H1 (cell line): ENCODE measurements at regions not wholly inside any gene's neighbourhood (a gene's known extent, or its start where the extent isn't known, plus 50 kb on each side); places are given as distances from the start of the nearest gene placed in this dataset.

Experiments
- CTCF ChIA-PET: fragments of 300-600 bp; sonication (Branson Sonifier 250); formaldehyde crosslinking; loops from one replicate; lab custom pipeline; 2021; ENCODE audit not compliant: partially characterized antibody; lab: Charles Lee
- POLR2A ChIA-PET: fragments of 300-600 bp; sonication (Branson Sonifier 250); formaldehyde crosslinking; loops from one replicate; lab custom pipeline; 2021; ENCODE audit warnings: inconsistent platforms; ENCODE audit not compliant: partially characterized antibody; lab: Charles Lee
- DNase-seq, 2 experiments: peaks; one replicate each; pipeline versions ENCODE4 v3.0.0 to v3.0.0-alpha.2; 2010 to 2022; ENCODE audit warnings: low spot score in 2 of 2, low read depth in 1 of 2, mixed read lengths in 1 of 2
- FAIRE-seq: peaks from 2 replicates; lab custom pipeline; 2011; peaks lifted over from hg19 to GRCh38; lab: Jason Lieb, UNC
- H2AFZ ChIP-seq: 2 replicates; pipeline ENCODE4 v1.8.1; 2012; ENCODE audit warnings: low read length, inconsistent platforms
- H2AK5ac ChIP-seq: 2 replicates; pipeline ENCODE4 v1.6.1; 2013; ENCODE audit warnings: low read depth, low read length
- H2BK120ac ChIP-seq: replicated peaks from 2 replicates; pipeline ENCODE3; 2013; ENCODE audit warnings: low read depth, low read length, inconsistent platforms
- H2BK12ac ChIP-seq: 2 replicates; pipeline ENCODE4 v1.6.1; 2013; ENCODE audit warnings: low read depth, low read length
- H2BK15ac ChIP-seq: 2 replicates; pipeline ENCODE4 v1.6.1; 2013; ENCODE audit warnings: low read length
- H2BK20ac ChIP-seq: 2 replicates; pipeline ENCODE4 v1.6.1; 2013; ENCODE audit warnings: low read length
- H2BK5ac ChIP-seq: 2 replicates; pipeline ENCODE4 v1.6.1; 2013; ENCODE audit warnings: low read depth, low read length
- H3K14ac ChIP-seq: 2 replicates; pipeline ENCODE4 v1.6.1; 2013; ENCODE audit warnings: inconsistent platforms; ENCODE audit not compliant: insufficient read length
- H3K18ac ChIP-seq: 2 replicates; pipeline ENCODE4 v1.6.1; 2013; ENCODE audit warnings: low read length; ENCODE audit errors: extremely low read depth
- H3K23ac ChIP-seq: 2 replicates; pipeline ENCODE4 v1.6.1; 2013; ENCODE audit warnings: inconsistent platforms; ENCODE audit not compliant: insufficient read length
- H3K23me2 ChIP-seq: 2 replicates; pipeline ENCODE4 v1.6.1; 2013; ENCODE audit warnings: low read depth, low read length
- H3K27ac ChIP-seq: 2 replicates; pipeline ENCODE4 v1.6.1; 2011; ENCODE audit warnings: low read depth, low read length, inconsistent platforms
- H3K27me3 ChIP-seq, 4 experiments: replicated peaks in 1 of 4; 1 replicate in 1 of 4; 2 replicates in 3 of 4; pipeline versions ENCODE4 v1.6.1 to v1.8.1; 2011 to 2013; ENCODE audit warnings: low read length in 3 of 4, mild to moderate bottlenecking in 3 of 4, inconsistent platforms in 2 of 4, mixed read lengths in 2 of 4, moderate library complexity in 1 of 4; ENCODE audit not compliant: control insufficient read depth in 3 of 4, insufficient read depth in 3 of 4; ENCODE audit errors: extremely low read depth in 1 of 4
- H3K36me3 ChIP-seq, 4 experiments: 2 replicates each; pipeline versions ENCODE4 v1.6.1 to v1.8.1; 2011 to 2013; ENCODE audit warnings: mild to moderate bottlenecking in 4 of 4, low read length in 3 of 4, moderate library complexity in 2 of 4, control low read depth in 1 of 4, inconsistent platforms in 1 of 4; ENCODE audit not compliant: insufficient read depth in 4 of 4, control insufficient read depth in 2 of 4
- H3K4ac ChIP-seq: replicated peaks from 2 replicates; pipeline ENCODE3; 2013; ENCODE audit warnings: low read length, low read depth, mixed read lengths, inconsistent platforms; ENCODE audit not compliant: insufficient read length
- H3K4me1 ChIP-seq, 4 experiments: replicated peaks in 1 of 4; 1 replicate in 1 of 4; 2 replicates in 3 of 4; pipeline versions ENCODE4 v1.6.1 to v1.8.1; 2011 to 2013; ENCODE audit warnings: low read length in 3 of 4, inconsistent platforms in 2 of 4, mixed read lengths in 1 of 4; ENCODE audit not compliant: insufficient read depth in 4 of 4, control insufficient read depth in 3 of 4
- H3K4me2 ChIP-seq, 2 experiments: 2 replicates each; pipeline versions ENCODE4 v1.6.1 to v1.8.1; 2011 to 2013; ENCODE audit warnings: low read depth in 2 of 2, low read length in 2 of 2, control low read depth in 1 of 2, inconsistent platforms in 1 of 2, mild to moderate bottlenecking in 1 of 2; ENCODE audit not compliant: insufficient read depth in 1 of 2
- H3K4me3 ChIP-seq, 4 experiments: fragments of 200-600, 300-600 bp in 1 of 4; sonication (generic), shearing (Covaris generic), sonication (Bioruptor Twin) in 1 of 4; 2 replicates each; pipeline versions ENCODE4 v1.5.1 to v1.8.1; 2011 to 2016; ENCODE audit warnings: low read length in 4 of 4, low read depth in 3 of 4, control low read depth in 2 of 4, inconsistent platforms in 2 of 4, mild to moderate bottlenecking in 2 of 4, mixed read lengths in 1 of 4, moderate library complexity in 1 of 4; ENCODE audit not compliant: insufficient read depth in 2 of 4; ENCODE audit errors: extremely low read depth in 1 of 4
- H3K56ac ChIP-seq: replicated peaks from 2 replicates; pipeline ENCODE3; 2013; ENCODE audit warnings: low read depth, mild to moderate bottlenecking, mixed read lengths, low read length, inconsistent platforms; ENCODE audit not compliant: insufficient read length
- H3K79me1 ChIP-seq: 2 replicates; pipeline ENCODE4 v1.6.1; 2013; ENCODE audit warnings: low read depth, low read length, control low read depth
- H3K79me2 ChIP-seq, 2 experiments: 2 replicates each; pipeline versions ENCODE4 v1.6.1 to v1.8.1; 2012 to 2013; ENCODE audit warnings: low read length in 2 of 2, mild to moderate bottlenecking in 2 of 2, inconsistent platforms in 1 of 2; ENCODE audit not compliant: insufficient read depth in 2 of 2, control insufficient read depth in 1 of 2
- H3K9ac ChIP-seq, 4 experiments: replicated peaks in 1 of 4; 1 replicate in 1 of 4; 2 replicates in 3 of 4; pipeline versions ENCODE4 v1.6.1 to v1.8.1; 2011 to 2013; ENCODE audit warnings: low read depth in 3 of 4, low read length in 3 of 4, control low read depth in 2 of 4, mild to moderate bottlenecking in 2 of 4, moderate library complexity in 2 of 4, inconsistent platforms in 1 of 4; ENCODE audit errors: extremely low read depth in 1 of 4
- H3K9me3 ChIP-seq, 2 experiments: 2 replicates each; pipeline versions ENCODE4 v1.6.1 to v1.8.1; 2012 to 2013; ENCODE audit warnings: mild to moderate bottlenecking in 2 of 2, moderate library complexity in 2 of 2, control low read depth in 1 of 2, inconsistent platforms in 1 of 2, low read depth in 1 of 2, low read length in 1 of 2, mixed read lengths in 1 of 2; ENCODE audit not compliant: insufficient read depth in 2 of 2
- H4K20me1 ChIP-seq, 2 experiments: replicated peaks in 1 of 2; 2 replicates each; pipeline versions ENCODE3 to v1.8.1; 2011 to 2013; ENCODE audit warnings: inconsistent platforms in 2 of 2, low read length in 2 of 2, mild to moderate bottlenecking in 1 of 2; ENCODE audit not compliant: insufficient read depth in 2 of 2, control insufficient read depth in 1 of 2
- H4K5ac ChIP-seq: 2 replicates; pipeline ENCODE4 v1.6.1; 2013; ENCODE audit warnings: low read length, low read depth, mixed read lengths, inconsistent platforms; ENCODE audit not compliant: insufficient read length
- H4K8ac ChIP-seq: 2 replicates; pipeline ENCODE4 v1.8.0; 2013; ENCODE audit warnings: mild to moderate bottlenecking, moderate library complexity, low read length, inconsistent platforms; ENCODE audit not compliant: insufficient read depth; ENCODE audit errors: extremely low read depth
- H4K91ac ChIP-seq: replicated peaks from 2 replicates; pipeline ENCODE3; 2013; ENCODE audit warnings: low read length, mixed read lengths, inconsistent platforms; ENCODE audit not compliant: insufficient read length
- BACH1 ChIP-seq: IDR thresholded peaks from 2 replicates; pipeline ENCODE4 v1.6.1; 2012; ENCODE audit warnings: low read length, improper control_type of control experiment
- CREB1 ChIP-seq: IDR thresholded peaks from 2 replicates; pipeline ENCODE4 v1.6.1; 2012; ENCODE audit warnings: inconsistent platforms
- EGR1 ChIP-seq: IDR thresholded peaks from 2 replicates; pipeline ENCODE4 v1.6.1; 2011; ENCODE audit warnings: low read depth, low read length, borderline replicate concordance
- GABPA ChIP-seq: IDR thresholded peaks from 2 replicates; pipeline ENCODE4 v1.6.1; 2011; ENCODE audit warnings: mild to moderate bottlenecking, low read length, moderate library complexity, borderline replicate concordance; ENCODE audit not compliant: insufficient read depth
- NANOG ChIP-seq: IDR thresholded peaks from 2 replicates; pipeline ENCODE4 v1.6.1; 2011; ENCODE audit warnings: low read length, low read depth, mild to moderate bottlenecking, inconsistent platforms; ENCODE audit not compliant: insufficient read depth, poor library complexity, severe bottlenecking
- POLR2A ChIP-seq, 2 experiments: IDR thresholded peaks; 1 replicate in 1 of 2; 2 replicates in 1 of 2; pipeline ENCODE4 v1.6.1; 2011; ENCODE audit warnings: low read depth in 2 of 2, low read length in 2 of 2, mild to moderate bottlenecking in 2 of 2; ENCODE audit errors: control extremely low read depth in 1 of 2
- POLR2AphosphoS5 ChIP-seq: IDR thresholded peaks from 2 replicates; pipeline ENCODE4 v1.6.1; 2011; ENCODE audit warnings: low read depth, low read length
- SP2 ChIP-seq: IDR thresholded peaks from 2 replicates; pipeline ENCODE4 v1.6.1; 2012; ENCODE audit warnings: mild to moderate bottlenecking, low read length, inconsistent platforms
- SRF ChIP-seq: IDR thresholded peaks from 2 replicates; pipeline ENCODE4 v1.6.1; 2011; ENCODE audit warnings: mild to moderate bottlenecking, low read depth, low read length, moderate library complexity
- WGBS, 2 experiments: shearing (Covaris generic) in 1 of 2; methylation state at CpG; one replicate each; pipeline versions ENCODE4 v1.1.6 to v1.1.7; 2013 to 2015; ENCODE audit warnings: low lambda C conversion rate in 2 of 2, mixed read lengths in 2 of 2, inconsistent platforms in 1 of 2, low coverage in 1 of 2, missing lambda C conversion rate in 1 of 2; ENCODE audit not compliant: insufficient replicate concordance in 2 of 2, insufficient coverage in 1 of 2, insufficient read length in 1 of 2; ENCODE audit errors: extremely low coverage in 1 of 2, missing lambda C conversion rate in 1 of 2; 5-methylcytosine and 5-hydroxymethylcytosine counted together

GRCh38 chr12:17571047-17571446 is 518.9 kb downstream of the RERGL start:
- H4K20me1 ChIP-seq, result no peaks in the 10 kb centered on the region
- ChIA-PET POLR2A (no interaction called here), CTCF (no interaction called here)
- no peak overlapping the region for H4K8ac ChIP-seq
- no peak overlapping the region for H3K23ac ChIP-seq
- H3K14ac ChIP-seq, result no peak overlapping the region
- FAIRE-seq, result no peak
- no peak overlapping the region for H2BK5ac ChIP-seq
- H2AFZ ChIP-seq, result no peak overlapping the region
- no peaks in the 10 kb centered on the region for H3K9me3 ChIP-seq
- no peaks in the 10 kb centered on the region for H3K36me3 ChIP-seq
- no peak overlapping the region for H2BK120ac ChIP-seq
- no peak overlapping the region for H4K5ac ChIP-seq
- H3K27ac ChIP-seq, result no peak overlapping the region
- 98% methylated on average over 2 of the region's 2 CpGs; no CpG with 5 or more reads in 1 of the 2 experiments for WGBS, 2 experiments
- no peak overlapping the region for H3K56ac ChIP-seq
- TF ChIP-seq SP2 (no peak), NANOG (no peak), SRF (no peak), CREB1 (no peak), BACH1 (no peak), GABPA (no peak), POLR2A (IDR thresholded peaks at IDR 0.05; ENCODE audit: control extremely low read depth in 1 of 2, low read depth in 2 of 2, low read length in 2 of 2) (no peak), EGR1 (no peak), POLR2AphosphoS5 (no peak)
- no peak overlapping the region for H3K4me3 ChIP-seq
- H3K79me2 ChIP-seq, result no peaks in the 10 kb centered on the region
- no peak overlapping the region for H3K9ac ChIP-seq
- no peak overlapping the region for H2AK5ac ChIP-seq
- no peak for DNase-seq
- H3K4me1 ChIP-seq, result no peaks in the 10 kb centered on the region
- no peak overlapping the region for H2BK20ac ChIP-seq
- H3K27me3 ChIP-seq, result no peaks in the 10 kb centered on the region
- no peak overlapping the region for H2BK12ac ChIP-seq
- H3K4ac ChIP-seq, result no peak overlapping the region
- no peak overlapping the region for H2BK15ac ChIP-seq
- no peak overlapping the region for H4K91ac ChIP-seq
- H3K18ac ChIP-seq, result no peak overlapping the region
- H3K79me1 ChIP-seq, result no peaks in the 10 kb centered on the region
- no peaks in the 10 kb centered on the region for H3K23me2 ChIP-seq
- H3K4me2 ChIP-seq, result no peak overlapping the region
